HEK293 (cell line): ENCODE measurements at regions not wholly inside any gene's neighbourhood (a gene's known extent, or its start where the extent isn't known, plus 50 kb on each side); places are given as distances from the start of the nearest gene placed in this dataset.

Source experiments
- HOXA7 ChIP-seq: sonication (generic); formaldehyde crosslinking; IDR thresholded peaks from 2 replicates; pipeline ENCODE4 v1.8.1; 2022; ENCODE audit warnings: missing genetic modification reagents, borderline replicate concordance
- YY1 ChIP-seq: fragments of 450-650 bp; formaldehyde crosslinking; IDR thresholded peaks from 2 replicates; pipeline ENCODE4 v1.5.1; 2018; ENCODE audit warnings: missing biosample characterization, missing genetic modification characterization
- ZBTB21 ChIP-seq: fragments of 450-650 bp; formaldehyde crosslinking; IDR thresholded peaks from 2 replicates; pipeline ENCODE4 v1.5.1; 2017; ENCODE audit warnings: missing biosample characterization, missing genetic modification characterization
- ZFP3 ChIP-seq: fragments of 450-650 bp; formaldehyde crosslinking; IDR thresholded peaks from 2 replicates; pipeline ENCODE4 v1.5.1; 2016; ENCODE audit warnings: low read depth, missing biosample characterization, missing genetic modification characterization
- TF ChIP-seq, protein P1 (sequence below): sonication (generic); formaldehyde crosslinking; IDR thresholded peaks from 2 replicates; pipeline ENCODE4 v1.8.1; 2022; ENCODE audit warnings: mild to moderate bottlenecking, moderate library complexity, missing genetic modification reagents
- TF ChIP-seq, protein P2 (sequence below): fragments of 450-650 bp; formaldehyde crosslinking; IDR thresholded peaks from 2 replicates; pipeline ENCODE4 v1.5.1; 2016; ENCODE audit warnings: missing biosample characterization, missing genetic modification characterization
- TF ChIP-seq, protein P3 (sequence below): fragments of 450-650 bp; formaldehyde crosslinking; IDR thresholded peaks from 2 replicates; pipeline ENCODE4 v1.5.1; 2016; ENCODE audit warnings: missing biosample characterization, missing genetic modification characterization

DNA sequence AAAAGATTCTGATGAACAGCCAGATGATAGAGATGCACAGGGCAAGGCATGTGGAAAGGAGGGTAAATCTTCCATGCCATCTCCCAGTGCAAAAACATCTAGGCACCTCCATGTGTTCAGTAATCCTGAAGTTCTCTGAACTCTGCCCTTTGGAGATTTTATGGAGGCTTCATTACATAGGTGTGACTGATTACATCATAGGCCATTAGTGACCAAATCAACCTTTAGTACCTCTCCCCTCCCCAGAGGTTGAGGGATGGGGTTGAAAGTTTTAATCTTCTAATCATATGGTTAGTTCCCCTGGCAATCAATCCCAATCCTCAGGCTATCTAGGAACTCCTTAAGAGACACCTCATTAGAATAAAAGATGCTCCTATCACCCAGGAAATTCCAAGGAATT is 2190.2 kb upstream of the PIK3C3 start:
- TF ChIP-seq YY1, result no peak
- no peak for TF ChIP-seq ZFP3 (tag by site-specific recombination)
- no peak for TF ChIP-seq HOXA7 (CRISPR knock-in tag)
- TF ChIP-seq, protein P1, sequence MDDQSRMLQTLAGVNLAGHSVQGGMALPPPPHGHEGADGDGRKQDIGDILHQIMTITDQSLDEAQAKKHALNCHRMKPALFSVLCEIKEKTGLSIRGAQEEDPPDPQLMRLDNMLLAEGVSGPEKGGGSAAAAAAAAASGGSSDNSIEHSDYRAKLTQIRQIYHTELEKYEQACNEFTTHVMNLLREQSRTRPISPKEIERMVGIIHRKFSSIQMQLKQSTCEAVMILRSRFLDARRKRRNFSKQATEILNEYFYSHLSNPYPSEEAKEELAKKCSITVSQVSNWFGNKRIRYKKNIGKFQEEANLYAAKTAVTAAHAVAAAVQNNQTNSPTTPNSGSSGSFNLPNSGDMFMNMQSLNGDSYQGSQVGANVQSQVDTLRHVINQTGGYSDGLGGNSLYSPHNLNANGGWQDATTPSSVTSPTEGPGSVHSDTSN (CRISPR knock-in tag), result no peak
- no peak for TF ChIP-seq ZBTB21
- TF ChIP-seq, protein P2, sequence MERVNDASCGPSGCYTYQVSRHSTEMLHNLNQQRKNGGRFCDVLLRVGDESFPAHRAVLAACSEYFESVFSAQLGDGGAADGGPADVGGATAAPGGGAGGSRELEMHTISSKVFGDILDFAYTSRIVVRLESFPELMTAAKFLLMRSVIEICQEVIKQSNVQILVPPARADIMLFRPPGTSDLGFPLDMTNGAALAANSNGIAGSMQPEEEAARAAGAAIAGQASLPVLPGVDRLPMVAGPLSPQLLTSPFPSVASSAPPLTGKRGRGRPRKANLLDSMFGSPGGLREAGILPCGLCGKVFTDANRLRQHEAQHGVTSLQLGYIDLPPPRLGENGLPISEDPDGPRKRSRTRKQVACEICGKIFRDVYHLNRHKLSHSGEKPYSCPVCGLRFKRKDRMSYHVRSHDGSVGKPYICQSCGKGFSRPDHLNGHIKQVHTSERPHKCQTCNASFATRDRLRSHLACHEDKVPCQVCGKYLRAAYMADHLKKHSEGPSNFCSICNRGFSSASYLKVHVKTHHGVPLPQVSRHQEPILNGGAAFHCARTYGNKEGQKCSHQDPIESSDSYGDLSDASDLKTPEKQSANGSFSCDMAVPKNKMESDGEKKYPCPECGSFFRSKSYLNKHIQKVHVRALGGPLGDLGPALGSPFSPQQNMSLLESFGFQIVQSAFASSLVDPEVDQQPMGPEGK (tag by site-specific recombination), result no peak
- TF ChIP-seq, protein P3, sequence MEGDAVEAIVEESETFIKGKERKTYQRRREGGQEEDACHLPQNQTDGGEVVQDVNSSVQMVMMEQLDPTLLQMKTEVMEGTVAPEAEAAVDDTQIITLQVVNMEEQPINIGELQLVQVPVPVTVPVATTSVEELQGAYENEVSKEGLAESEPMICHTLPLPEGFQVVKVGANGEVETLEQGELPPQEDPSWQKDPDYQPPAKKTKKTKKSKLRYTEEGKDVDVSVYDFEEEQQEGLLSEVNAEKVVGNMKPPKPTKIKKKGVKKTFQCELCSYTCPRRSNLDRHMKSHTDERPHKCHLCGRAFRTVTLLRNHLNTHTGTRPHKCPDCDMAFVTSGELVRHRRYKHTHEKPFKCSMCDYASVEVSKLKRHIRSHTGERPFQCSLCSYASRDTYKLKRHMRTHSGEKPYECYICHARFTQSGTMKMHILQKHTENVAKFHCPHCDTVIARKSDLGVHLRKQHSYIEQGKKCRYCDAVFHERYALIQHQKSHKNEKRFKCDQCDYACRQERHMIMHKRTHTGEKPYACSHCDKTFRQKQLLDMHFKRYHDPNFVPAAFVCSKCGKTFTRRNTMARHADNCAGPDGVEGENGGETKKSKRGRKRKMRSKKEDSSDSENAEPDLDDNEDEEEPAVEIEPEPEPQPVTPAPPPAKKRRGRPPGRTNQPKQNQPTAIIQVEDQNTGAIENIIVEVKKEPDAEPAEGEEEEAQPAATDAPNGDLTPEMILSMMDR (tag by site-specific recombination), result no peak
